HG02588 (cell line): ENCODE measurements at regions not wholly inside any gene's neighbourhood (a gene's known extent, or its start where the extent isn't known, plus 50 kb on each side); places are given as distances from the start of the nearest gene placed in this dataset.
"Not testable (repeated sequence)": the region's sequence is repeated elsewhere in the genome, so short reads cannot be mapped to it uniquely, and the experiment has no call there.

Experiments
- ATAC-seq: cut with Tn5 transposase; IDR thresholded peaks from one replicate; pipeline ENCODE4 v1.9.1; 2021; ENCODE audit warnings: mild to moderate bottlenecking, moderate library complexity; ENCODE audit not compliant: unreplicated experiment

GRCh38 chr7:69363136-69363535 lies 235.1 kb upstream of the AUTS2 start:
- ATAC-seq, result no peak

GRCh38 chr7:69364813-69365643 lies 233.2 kb upstream of the AUTS2 start:
- ATAC-seq, result no peak

GRCh38 chr7:69365651-69366192 lies 232.6 kb upstream of the AUTS2 start:
- ATAC-seq, result no peak

DNA sequence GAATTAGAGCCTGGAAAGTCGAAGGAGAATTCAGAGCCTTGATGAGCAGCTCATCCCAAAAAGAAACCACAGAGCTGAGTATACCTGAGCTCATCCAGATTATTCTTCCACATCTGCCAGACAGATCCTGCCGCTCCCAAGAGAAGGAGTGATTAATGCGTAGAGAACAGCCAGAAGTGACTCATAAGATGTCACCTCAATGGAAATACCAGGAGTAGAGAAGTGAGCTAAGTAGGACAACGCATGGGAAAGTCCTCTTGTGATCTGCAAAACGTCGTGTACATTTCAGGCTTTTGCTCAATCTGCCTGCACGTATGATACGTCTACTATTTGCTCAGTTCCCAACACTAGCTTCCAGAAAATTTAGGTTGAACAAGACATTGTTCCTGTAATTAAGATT lies 230.5 kb upstream of the AUTS2 start:
- ATAC-seq, result no peak

- ATAC-seq, result no peak
Measured at GRCh38 chr7:69373171-69374043, 224.9 kb upstream of the AUTS2 start.

- ATAC-seq, result no peak
Measured at GRCh38 chr7:69374044-69374425, 224.2 kb upstream of the AUTS2 start.

GRCh38 chr7:69377191-69377590 lies 221.1 kb upstream of the AUTS2 start:
- ATAC-seq, result no peak

GRCh38 chr7:69388452-69389137 lies 209.7 kb upstream of the AUTS2 start:
- no peak for ATAC-seq

DNA sequence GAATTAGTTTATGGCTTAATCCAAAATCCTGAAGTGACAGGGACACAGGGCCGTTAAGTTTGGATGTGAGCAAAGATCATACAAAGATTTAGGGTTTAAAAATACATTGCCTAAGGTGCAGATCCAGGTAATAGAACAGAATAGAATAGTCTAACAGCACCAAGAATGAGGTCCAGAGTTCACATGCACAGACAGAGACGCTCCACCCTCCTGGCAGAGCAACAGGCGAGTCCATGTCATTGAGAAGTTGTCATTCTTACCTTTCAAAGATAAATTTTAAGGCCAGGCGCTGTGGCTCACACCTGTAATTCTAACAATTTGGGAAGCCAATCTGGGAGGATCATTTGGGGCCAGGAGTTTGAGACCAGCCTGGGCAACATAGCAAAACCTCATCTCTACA lies 209.1 kb upstream of the AUTS2 start:
- no peak for ATAC-seq

- not testable (repeated sequence) for ATAC-seq
Measured at GRCh38 chr7:69393912-69394311, 204.4 kb upstream of the AUTS2 start.

- ATAC-seq, result no peak
Measured at GRCh38 chr7:69395061-69395714, 203.1 kb upstream of the AUTS2 start.

- ATAC-seq, result no peak
Measured at GRCh38 chr7:69398986-69399385, 199.3 kb upstream of the AUTS2 start.

DNA sequence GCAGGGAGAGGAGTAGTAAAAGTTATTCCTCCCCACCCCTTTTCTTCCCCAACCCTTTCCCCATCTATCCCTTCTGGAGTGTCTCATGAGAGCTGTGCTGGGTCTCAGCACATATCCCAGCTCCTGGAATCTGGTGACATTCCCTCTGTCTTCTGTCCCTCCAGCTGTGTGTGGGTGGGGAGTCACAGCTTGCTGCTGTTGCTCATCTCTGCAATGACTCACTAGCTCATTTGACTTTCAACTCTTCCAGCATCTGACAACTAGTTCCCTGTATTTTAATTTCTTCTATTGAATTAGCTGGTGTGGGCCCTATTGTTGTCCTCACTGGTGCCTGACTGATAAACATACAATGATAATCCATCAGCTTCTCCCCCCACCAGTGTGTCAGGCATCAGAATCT lies 198.9 kb upstream of the AUTS2 start:
- ATAC-seq, result no peak

- ATAC-seq, result no peak
Measured at GRCh38 chr7:69402696-69403095, 195.6 kb upstream of the AUTS2 start.

DNA sequence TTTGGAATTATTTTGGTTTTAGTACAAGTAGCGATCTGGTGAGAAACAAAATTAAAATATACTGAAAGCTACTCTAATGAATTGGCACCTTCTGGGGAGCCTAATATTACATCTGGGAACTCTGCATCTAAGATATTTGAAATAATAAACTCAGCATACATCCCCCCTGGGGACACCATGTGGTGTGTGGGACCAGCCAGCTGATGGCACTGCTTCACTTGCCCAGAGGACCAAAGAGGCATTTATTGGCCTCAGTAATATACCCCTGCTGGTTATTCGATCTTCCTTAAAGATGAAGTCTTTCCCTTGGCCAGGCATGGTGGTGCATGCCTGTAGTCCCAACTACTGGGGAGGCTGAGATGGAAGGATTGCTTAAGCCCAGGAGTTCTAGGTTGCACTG lies 195.1 kb upstream of the AUTS2 start:
- ATAC-seq, result no peak

DNA sequence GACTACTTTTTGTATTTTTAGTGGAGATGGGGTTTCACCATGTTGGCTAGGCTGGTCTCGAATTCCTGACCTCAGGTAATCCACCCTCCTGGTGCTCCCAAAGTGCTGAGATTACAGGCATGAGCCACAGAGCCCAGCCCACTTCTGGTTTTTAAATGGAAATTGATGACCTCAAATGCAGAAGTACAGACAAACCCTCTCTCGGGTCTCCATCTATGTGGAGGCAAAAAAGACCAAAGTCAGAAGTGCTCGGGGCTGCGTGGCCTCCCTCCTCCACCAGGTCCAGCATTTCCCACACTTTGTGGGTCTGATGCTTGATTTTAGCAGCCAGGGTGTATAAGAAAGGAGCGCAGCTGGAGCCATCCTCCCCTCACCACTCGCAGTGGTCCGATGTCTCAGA lies 187.3 kb upstream of the AUTS2 start:
- ATAC-seq, result no peak

DNA sequence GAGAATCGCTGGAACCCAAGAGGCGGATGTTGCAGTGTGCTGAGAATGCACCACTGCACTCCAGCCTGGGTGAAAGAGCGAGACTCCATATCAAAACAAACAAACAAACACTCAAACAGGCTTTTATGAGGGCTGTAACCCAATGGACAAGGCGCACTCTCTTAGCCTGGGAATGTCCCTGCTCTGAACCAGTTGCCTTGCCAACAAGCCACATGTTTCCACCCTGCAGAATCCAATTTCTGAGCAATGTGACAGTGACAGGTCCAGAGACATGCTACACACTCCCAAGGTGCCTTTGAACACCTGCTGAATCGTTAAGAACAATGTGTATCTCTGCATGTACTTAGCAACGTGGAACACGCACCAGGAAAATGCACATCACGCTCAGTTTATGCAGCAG lies 186.8 kb upstream of the AUTS2 start:
- no peak for ATAC-seq

DNA sequence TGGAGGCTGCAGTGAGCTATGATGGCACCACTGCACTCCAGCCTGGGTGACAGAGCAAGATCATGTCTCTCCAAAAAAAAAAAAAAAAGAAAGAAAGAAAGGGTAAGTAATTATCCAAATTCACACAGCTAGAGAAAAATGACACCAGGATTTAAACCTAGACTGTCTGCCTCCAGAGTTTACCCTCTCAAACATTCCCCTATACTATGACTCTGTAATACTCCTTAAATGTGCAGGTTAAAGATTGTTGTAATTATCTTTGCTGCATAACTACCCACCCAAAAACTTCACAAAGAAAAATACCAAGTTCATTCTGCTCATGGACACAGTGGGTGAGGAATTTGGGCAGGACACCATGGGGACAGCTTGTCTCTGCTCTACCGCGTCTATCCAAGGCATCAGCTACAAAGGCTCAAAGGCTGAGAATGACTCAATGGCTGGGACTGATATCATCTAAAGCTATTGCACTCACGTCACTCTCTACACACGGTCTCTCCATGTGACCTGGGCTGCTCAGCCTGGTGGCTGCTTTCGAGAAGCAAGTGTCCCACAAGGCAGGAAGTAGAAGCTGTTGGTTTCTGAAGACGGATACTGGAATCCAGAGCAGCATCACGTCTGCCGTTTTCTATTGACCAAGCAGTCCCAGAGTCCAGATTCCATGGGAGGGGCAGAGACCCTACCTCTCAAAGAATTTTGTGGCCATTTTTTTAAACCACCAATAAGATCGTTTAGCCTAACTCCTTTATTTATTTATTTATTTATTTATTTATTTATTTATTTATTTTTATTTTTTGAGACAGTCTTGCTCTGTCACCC lies 185.7 kb upstream of the AUTS2 start:
- no peak for ATAC-seq

DNA sequence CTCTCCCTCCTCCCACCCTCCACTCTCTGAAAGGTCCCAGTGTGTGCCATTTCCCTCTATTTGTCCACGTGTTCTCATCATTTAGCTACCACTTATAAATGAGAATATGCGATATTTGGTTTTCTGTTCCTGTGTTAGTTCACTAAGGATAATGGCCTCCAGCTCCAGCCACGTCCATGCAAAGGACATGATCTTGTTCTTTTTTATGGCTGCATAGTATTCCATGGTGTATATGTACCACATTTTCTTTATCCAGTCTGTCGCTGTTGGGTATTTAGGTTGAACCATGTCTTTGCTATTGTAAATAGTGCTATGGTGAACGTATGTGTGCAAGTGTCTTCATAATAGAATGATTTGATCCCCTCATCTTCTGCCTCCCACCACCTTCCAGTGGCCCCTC lies 183.7 kb upstream of the AUTS2 start:
- no peak for ATAC-seq
